Stomach (tissue), 4 donors: ENCODE measurements at regions not wholly inside any gene's neighbourhood (a gene's known extent, or its start where the extent isn't known, plus 50 kb on each side); places are given as distances from the start of the nearest gene placed in this dataset.

Source experiments
- CTCF ChIP-seq, 7 experiments: fragments of 450-650 bp in 4 of 7; fragments of 200-600 bp in 3 of 7; sonication (generic) in 3 of 7; IDR thresholded peaks; one replicate each; pipeline ENCODE4 v1.5.1; 2016 to 2019; ENCODE audit warnings: antibody characterized with exemption in 7 of 7, control low read depth in 2 of 7, mild to moderate bottlenecking in 1 of 7
- EP300 ChIP-seq: sonication (generic); formaldehyde crosslinking; IDR thresholded peaks from one replicate; pipeline ENCODE4 v1.6.1; 2017; ENCODE audit warnings: antibody characterized with exemption
- POLR2A ChIP-seq, 4 donors: fragments of 450-650 bp; IDR thresholded peaks; one replicate each; pipeline ENCODE4 v1.6.1; 2016; ENCODE audit warnings: antibody characterized with exemption in 4 of 4, control low read depth in 2 of 4, mild to moderate bottlenecking in 1 of 4, moderate library complexity in 1 of 4
- POLR2AphosphoS5 ChIP-seq, 3 donors: sonication (generic); formaldehyde crosslinking; IDR thresholded peaks; one replicate each; pipeline ENCODE4 v1.6.1; 2016; ENCODE audit warnings: antibody characterized with exemption in 3 of 3

- TF ChIP-seq EP300 (no peak), CTCF (IDR thresholded peaks at IDR 0.05) (no peak), POLR2A (IDR thresholded peaks at IDR 0.05) (no peak), POLR2AphosphoS5 (IDR thresholded peaks at IDR 0.05) (no peak)
Observed at GRCh38 chr5:165779505-165779904, 2274.1 kb downstream of the MAT2B start.
